22Rv1 (cell line): ENCODE measurements at regions not wholly inside any gene's neighbourhood (a gene's known extent, or its start where the extent isn't known, plus 50 kb on each side); places are given as distances from the start of the nearest gene placed in this dataset.

Experiments
- H3K27ac ChIP-seq: fragments of 450-650 bp; 2 replicates; pipeline ENCODE4 v1.5.1; 2017
- CTCF ChIP-seq: fragments of 450-650 bp; IDR thresholded peaks from 2 replicates; pipeline ENCODE4 v1.5.1; 2017; ENCODE audit warnings: mild to moderate bottlenecking
- ZFX ChIP-seq: fragments of 450-650 bp; IDR thresholded peaks from 2 replicates; pipeline ENCODE4 v1.6.1; 2017; ENCODE audit warnings: antibody characterized with exemption, borderline replicate concordance

- H3K27ac ChIP-seq, result no peak overlapping the region
- TF ChIP-seq CTCF (no peak), ZFX (no peak)
Measured at GRCh38 chr9:105023788-105024187, 95.8 kb upstream of the ABCA1 start.

GRCh38 chr9:105024529-105024928 is 96.6 kb upstream of the ABCA1 start:
- H3K27ac ChIP-seq, result no peak overlapping the region

GRCh38 chr9:105026451-105026850 is 98.5 kb upstream of the ABCA1 start:
- H3K27ac ChIP-seq, result no peak overlapping the region
- no peak for TF ChIP-seq ZFX
- no peak for TF ChIP-seq CTCF

More at GRCh38 chr9:105024529-105024928, 96.6 kb upstream of the ABCA1 start:
- TF ChIP-seq CTCF (no peak), ZFX (no peak)

GRCh38 chr9:105027084-105027483 is 99.1 kb upstream of the ABCA1 start:
- TF ChIP-seq CTCF (no peak), ZFX (no peak)

GRCh38 chr9:105030285-105030684 is 102.3 kb upstream of the ABCA1 start:
- no peak overlapping the region for H3K27ac ChIP-seq
- no peak for TF ChIP-seq CTCF
- no peak for TF ChIP-seq ZFX

More at GRCh38 chr9:105027084-105027483, 99.1 kb upstream of the ABCA1 start:
- H3K27ac ChIP-seq, result no peak overlapping the region

- H3K27ac ChIP-seq, result no peak overlapping the region
- TF ChIP-seq CTCF, result no peak
- TF ChIP-seq ZFX, result no peak
Measured at GRCh38 chr9:105037139-105037538, 109.2 kb upstream of the ABCA1 start.

- TF ChIP-seq CTCF, result no peak
- TF ChIP-seq ZFX, result no peak
- H3K27ac ChIP-seq, result no peak overlapping the region
Measured at GRCh38 chr9:105038051-105038450, 110.1 kb upstream of the ABCA1 start.
